GM12892 (cell line): ENCODE measurements at regions not wholly inside any gene's neighbourhood (a gene's known extent, or its start where the extent isn't known, plus 50 kb on each side); places are given as distances from the start of the nearest gene placed in this dataset.

Experiments used
- DNase-seq: peaks from one replicate; pipeline ENCODE4 v3.0.0; 2011; ENCODE audit not compliant: insufficient read length
- FAIRE-seq: peaks from 2 replicates; lab custom pipeline; 2011; peaks lifted over from hg19 to GRCh38; lab: Jason Lieb, UNC
- POLR2A ChIP-seq: IDR thresholded peaks from 2 replicates; pipeline ENCODE4 v1.6.1; 2011; ENCODE audit warnings: low read depth, low read length, control low read depth
- POLR2AphosphoS5 ChIP-seq: IDR thresholded peaks from 2 replicates; pipeline ENCODE4 v1.6.1; 2011; ENCODE audit warnings: low read depth, low read length, control low read depth
- TAF1 ChIP-seq: IDR thresholded peaks from 2 replicates; pipeline ENCODE4 v1.6.1; 2011; ENCODE audit warnings: low read depth, mild to moderate bottlenecking, control low read depth, low read length, borderline replicate concordance

GRCh38 chr21:26758083-26758880 is 86.9 kb downstream of the ADAMTS1 start:
- FAIRE-seq, result no peak

GRCh38 chr21:26756491-26757159 is 88.6 kb downstream of the ADAMTS1 start:
- TF ChIP-seq TAF1, result no peak
- no peak for TF ChIP-seq POLR2A
- no peak for TF ChIP-seq POLR2AphosphoS5
- DNase-seq, result no peak
- FAIRE-seq, result no peak

More at GRCh38 chr21:26758083-26758880, 86.9 kb downstream of the ADAMTS1 start:
- DNase-seq, result no peak
- TF ChIP-seq POLR2AphosphoS5 (no peak), POLR2A (no peak), TAF1 (no peak)

GRCh38 chr21:26754853-26755252 is 90.4 kb downstream of the ADAMTS1 start:
- no peak for DNase-seq
- no peak for FAIRE-seq
- no peak for TF ChIP-seq TAF1
- TF ChIP-seq POLR2A, result no peak
- TF ChIP-seq POLR2AphosphoS5, result no peak

GRCh38 chr21:26753822-26754221 is 91.4 kb downstream of the ADAMTS1 start:
- no peak for FAIRE-seq
- DNase-seq, result no peak
- TF ChIP-seq TAF1 (no peak), POLR2A (no peak), POLR2AphosphoS5 (no peak)

GRCh38 chr21:26752849-26753248 is 92.4 kb downstream of the ADAMTS1 start:
- no peak for DNase-seq
- no peak for TF ChIP-seq TAF1
- no peak for TF ChIP-seq POLR2AphosphoS5
- TF ChIP-seq POLR2A, result no peak
- no peak for FAIRE-seq

- FAIRE-seq (no peak), DNase-seq (no peak)
- TF ChIP-seq TAF1, result no peak
- no peak for TF ChIP-seq POLR2A
- no peak for TF ChIP-seq POLR2AphosphoS5
Measured at GRCh38 chr21:26751305-26751704, 93.9 kb downstream of the ADAMTS1 start.

GRCh38 chr21:26748066-26748465 is 97.1 kb downstream of the ADAMTS1 start:
- DNase-seq (no peak), FAIRE-seq (no peak)
- TF ChIP-seq POLR2A, result no peak
- no peak for TF ChIP-seq TAF1
- no peak for TF ChIP-seq POLR2AphosphoS5

GRCh38 chr21:26747216-26747615 is 98.0 kb downstream of the ADAMTS1 start:
- no peak for DNase-seq
- TF ChIP-seq POLR2AphosphoS5 (no peak), POLR2A (no peak), TAF1 (no peak)
- no peak for FAIRE-seq

GRCh38 chr21:26743524-26743923 is 101.7 kb downstream of the ADAMTS1 start:
- no peak for FAIRE-seq
- no peak for DNase-seq
- TF ChIP-seq POLR2A, result no peak
- TF ChIP-seq TAF1, result no peak
- TF ChIP-seq POLR2AphosphoS5, result no peak

- no peak for FAIRE-seq
- TF ChIP-seq TAF1 (no peak), POLR2A (no peak), POLR2AphosphoS5 (no peak)
- no peak for DNase-seq
Measured at GRCh38 chr21:26739189-26739588, 106.0 kb downstream of the ADAMTS1 start.

GRCh38 chr21:26736449-26736848 is 108.8 kb downstream of the ADAMTS1 start:
- FAIRE-seq (no peak), DNase-seq (no peak)
- TF ChIP-seq POLR2A, result no peak
- TF ChIP-seq POLR2AphosphoS5, result no peak
- no peak for TF ChIP-seq TAF1
